K562 (cell line): ENCODE measurements at regions not wholly inside any gene's neighbourhood (a gene's known extent, or its start where the extent isn't known, plus 50 kb on each side); places are given as distances from the start of the nearest gene placed in this dataset.

Experiments
- ATAC-seq: fragments of 200-7000 bp; cut with Tn5 transposase; 3 replicates; pipeline ENCODE4 v1.9.1; 2020; ENCODE audit warnings: moderate library complexity
- BruUV-seq: library from RNA; stranded (reverse); fragments of 400-500 nt; replicated peaks from 2 replicates; lab custom pipeline; 2021; lab: Mats Ljungman, UMichigan
- CTCF ChIA-PET: fragments of 300-600 bp; formaldehyde crosslinking; extraction: SDS; loops from one replicate; lab custom pipeline; 2021; ENCODE audit warnings: low intra/inter-chr PET ratio; lab: Yijun Ruan, JAX
- POLR2A ChIA-PET: fragments of 300-600, 350-650 bp; sonication (Branson Sonifier 250); formaldehyde crosslinking; extraction: SDS; loops from one replicate; lab custom pipeline; 2021; ENCODE audit warnings: antibody characterized with exemption, inconsistent platforms; lab: Yijun Ruan, JAX
- DNase-seq, 4 experiments: peaks; one replicate each; pipeline versions ENCODE4 v3.0.0 to v3.0.0-alpha.2; 2011 to 2018; ENCODE audit warnings: low spot score in 3 of 4, mixed read lengths in 3 of 4; ENCODE audit errors: extremely low read depth in 1 of 4
- FAIRE-seq: peaks from 2 replicates; lab custom pipeline; 2011; peaks lifted over from hg19 to GRCh38; lab: Jason Lieb, UNC
- H2AFZ ChIP-seq: 2 replicates; pipeline ENCODE4 v1.6.0; 2011; ENCODE audit warnings: low read depth, low read length, control low read depth, inconsistent platforms
- H3K27ac ChIP-seq: fragments of 200-600 bp; 3 replicates; pipeline ENCODE4 v1.8.0; 2011; ENCODE audit warnings: low read depth, mild to moderate bottlenecking, control low read depth, inconsistent platforms, low read length, moderate library complexity, mixed read lengths; ENCODE audit errors: extremely low read depth
- H3K27me3 ChIP-seq, 2 experiments: fragments of 300-600 bp in 1 of 2; 2 replicates in 1 of 2; 3 replicates in 1 of 2; pipeline versions ENCODE4 v1.6.0 to v1.8.0; 2011; ENCODE audit warnings: inconsistent platforms in 2 of 2, low read length in 2 of 2, mild to moderate bottlenecking in 1 of 2, mixed read lengths in 1 of 2, moderate library complexity in 1 of 2; ENCODE audit not compliant: control insufficient read depth in 2 of 2, insufficient read depth in 2 of 2
- H3K36me3 ChIP-seq: fragments of 300-600 bp; 3 replicates; pipeline ENCODE4 v1.8.0; 2011; ENCODE audit warnings: mild to moderate bottlenecking, low read length, inconsistent platforms; ENCODE audit not compliant: control insufficient read depth, insufficient read depth
- H3K4me1 ChIP-seq, 2 experiments: fragments of 200-600 bp in 1 of 2; replicated peaks in 1 of 2; 2 replicates in 1 of 2; 3 replicates in 1 of 2; pipeline versions ENCODE4 v1.5.1 to v1.8.0; 2011; ENCODE audit warnings: inconsistent platforms in 2 of 2, low read length in 2 of 2, mild to moderate bottlenecking in 1 of 2, mixed read lengths in 1 of 2, moderate library complexity in 1 of 2; ENCODE audit not compliant: control insufficient read depth in 2 of 2, insufficient read depth in 2 of 2
- H3K4me2 ChIP-seq: 2 replicates; pipeline ENCODE4 v1.6.1; 2011; ENCODE audit warnings: low read length, control low read depth, inconsistent platforms, mixed read lengths; ENCODE audit not compliant: insufficient read depth
- H3K4me3 ChIP-seq: fragments of 200-600 bp; sonication (generic), shearing (Covaris generic); 2 replicates; pipeline ENCODE4 v1.5.1; 2016; ENCODE audit warnings: control low read depth, inconsistent platforms
- H3K79me2 ChIP-seq: fragments of 200-600 bp; 3 replicates; pipeline ENCODE4 v1.8.0; 2011; ENCODE audit warnings: low read length, inconsistent platforms; ENCODE audit not compliant: control insufficient read depth, insufficient read depth
- H3K9ac ChIP-seq, 2 experiments: 2 replicates each; pipeline versions ENCODE4 v1.6.0 to v1.6.1; 2011; ENCODE audit warnings: low read depth in 2 of 2, low read length in 2 of 2, control low read depth in 1 of 2, inconsistent platforms in 1 of 2, mild to moderate bottlenecking in 1 of 2, mixed read lengths in 1 of 2; ENCODE audit not compliant: insufficient read depth in 1 of 2
- H3K9me1 ChIP-seq: one replicate; pipeline ENCODE4 v1.6.0; 2011; ENCODE audit warnings: inconsistent platforms, mild to moderate bottlenecking, low read length, moderate library complexity; ENCODE audit not compliant: control insufficient read depth, insufficient read depth
- H3K9me3 ChIP-seq: replicated peaks from 2 replicates; pipeline ENCODE4 v1.5.1; 2011; ENCODE audit warnings: low read depth, low read length, inconsistent platforms; ENCODE audit not compliant: control insufficient read depth, insufficient read depth
- H4K20me1 ChIP-seq: replicated peaks from 2 replicates; pipeline ENCODE4 v1.6.1; 2011; ENCODE audit warnings: low read length, inconsistent platforms, mixed read lengths; ENCODE audit not compliant: control insufficient read depth, insufficient read depth
- ARHGAP35 ChIP-seq: fragments of 450-650 bp; IDR thresholded peaks from 2 replicates; pipeline ENCODE4 v1.6.1; 2018; ENCODE audit not compliant: partially characterized antibody
- CEBPG ChIP-seq, 3 experiments: fragments of 200-800 bp in 1 of 3; sonication (Bioruptor generic) in 1 of 3; sonication (generic) in 1 of 3; formaldehyde crosslinking in 1 of 3; IDR thresholded peaks in 2 of 3; conservative IDR thresholded peaks in 1 of 3; 2 replicates each; pipeline versions ENCODE4 v1.6.1 to v1.8.0; 2016 to 2022; ENCODE audit warnings: missing compliant biosample characterization in 2 of 3, missing genetic modification characterization in 2 of 3, mild to moderate bottlenecking in 1 of 3, missing genetic modification reagents in 1 of 3
- DMBX1 ChIP-seq: fragments of 250-450 bp; sonication (Bioruptor Pico); IDR thresholded peaks from 2 replicates; pipeline ENCODE4 v1.8.0; 2022; ENCODE audit warnings: inconsistent platforms, mild to moderate bottlenecking, moderate library complexity, borderline replicate concordance
- GTF2A2 ChIP-seq: IDR thresholded peaks from 2 replicates; pipeline ENCODE4 v1.6.1; 2016; ENCODE audit warnings: mild to moderate bottlenecking, missing genetic modification characterization, missing compliant biosample characterization
- SRSF1 ChIP-seq: fragments of 200-400 bp; formaldehyde crosslinking; IDR thresholded peaks from 2 replicates; pipeline ENCODE4 v1.6.1; 2017; ENCODE audit warnings: mild to moderate bottlenecking, low read depth, low read length, moderate library complexity
- SRSF3 ChIP-seq: fragments of 200-400 bp; formaldehyde crosslinking; IDR thresholded peaks from 2 replicates; pipeline ENCODE4 v1.6.1; 2016; ENCODE audit warnings: mild to moderate bottlenecking, low read length, moderate library complexity; ENCODE audit not compliant: insufficient read depth
- SRSF9 ChIP-seq: fragments of 200-400 bp; formaldehyde crosslinking; IDR thresholded peaks from 2 replicates; pipeline ENCODE4 v1.6.1; 2017; ENCODE audit warnings: low read depth, low read length, borderline replicate concordance
- TRIM24 ChIP-seq, 2 experiments: fragments of 450-650 bp; IDR thresholded peaks; 2 replicates each; pipeline ENCODE4 v1.6.1; 2016
- WGBS: fragments of 100-300 bp; shearing (Covaris generic); methylation state at CpG from one replicate; pipeline ENCODE4 v1.1.6; 2016; ENCODE audit warnings: low coverage, mixed read lengths; ENCODE audit not compliant: insufficient coverage; ENCODE audit errors: missing lambda C conversion rate; 5-methylcytosine and 5-hydroxymethylcytosine counted together
- in situ Hi-C: fragments of 300-500 bp; cut with MboI; formaldehyde crosslinking; loops from 4 replicates; pipeline ENCODE4 v1.15.0; 2018; ENCODE audit warnings: inconsistent platforms, mixed read lengths
- intact Hi-C: fragments of 100-400 bp; cut with micrococcal nuclease; formaldehyde crosslinking; loops from 2 replicates; pipeline ENCODE4 v1.14.2; 2022
- TF ChIP-seq, protein P1 (sequence below): sonication (generic); formaldehyde crosslinking; IDR thresholded peaks from 2 replicates; pipeline ENCODE4 v1.9.0; 2022; ENCODE audit warnings: mild to moderate bottlenecking, missing genetic modification reagents
- TF ChIP-seq, protein P2 (sequence below), 2 experiments: fragments of 450-650 bp; formaldehyde crosslinking in 1 of 2; IDR thresholded peaks; 2 replicates each; pipeline versions ENCODE4 v1.4.0 to v1.6.1; 2014 to 2020; ENCODE audit warnings: mild to moderate bottlenecking in 2 of 2, borderline replicate concordance in 1 of 2, low read depth in 1 of 2
- TF ChIP-seq, protein P3 (sequence below): fragments of 450-650 bp; conservative IDR thresholded peaks from 2 replicates; pipeline ENCODE4 v1.6.1; 2016; ENCODE audit warnings: missing genetic modification characterization, low read depth, mild to moderate bottlenecking, missing compliant biosample characterization, moderate library complexity
- TF ChIP-seq, protein P4 (sequence below), 2 experiments: fragments of 450-650 bp in 1 of 2; sonication (generic) in 1 of 2; formaldehyde crosslinking; conservative IDR thresholded peaks; 2 replicates each; pipeline versions ENCODE4 v1.4.0 to v1.8.1; 2020 to 2022; ENCODE audit warnings: mild to moderate bottlenecking in 1 of 2, missing genetic modification reagents in 1 of 2

DNA sequence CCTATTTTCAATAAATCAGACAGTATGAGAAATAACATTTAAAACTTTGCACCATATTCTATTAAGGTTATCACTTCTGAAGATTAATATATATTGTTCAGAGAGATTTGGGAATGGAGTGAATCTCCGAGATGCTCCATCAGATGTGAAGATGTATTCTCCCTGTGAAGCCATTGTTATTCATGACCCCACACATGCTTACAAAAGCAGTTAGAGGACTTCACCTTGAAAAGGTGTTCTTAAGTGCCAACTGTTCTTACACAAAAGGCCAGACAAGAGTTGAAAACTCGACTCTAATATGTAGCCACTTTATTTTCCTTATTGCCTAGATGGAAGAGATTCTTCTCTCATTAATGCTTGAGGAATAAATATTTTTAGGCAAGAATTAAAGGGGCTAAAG lies 54.3 kb upstream of the NEIL3 start:
- Histone ChIP-seq H3K9ac (no peak overlapping the region), H3K4me3 (no peak overlapping the region), H4K20me1 (no peaks in the 10 kb centered on the region; the same call in 1 of the 2 replicates), H3K4me2 (no peak overlapping the region), H3K36me3 (no peaks in the 10 kb centered on the region), H3K9me3 (no peaks in the 10 kb centered on the region), H3K27ac (no peak overlapping the region), H2AFZ (no peak overlapping the region), H3K4me1 (no peaks in the 10 kb centered on the region), H3K79me2 (no peaks in the 10 kb centered on the region), H3K27me3 (no peaks in the 10 kb centered on the region), H3K9me1 (no peaks in the 10 kb centered on the region)
- ChIA-PET CTCF (no interaction called here), POLR2A (no interaction called here)
- FAIRE-seq (no peak), DNase-seq (no peak), ATAC-seq (no peak)
- BruUV-seq: no TSS peak
- in situ Hi-C loops (no loop called here), intact Hi-C loops (loop anchor here (10.0 kb wide), 1 partner anchor 189 kb away; the partner anchor contains the start of gene AGA)
- WGBS: 6% methylated on average over 2 of the region's 2 CpGs
- no peak for TF ChIP-seq DMBX1
- TF ChIP-seq, protein P1, sequence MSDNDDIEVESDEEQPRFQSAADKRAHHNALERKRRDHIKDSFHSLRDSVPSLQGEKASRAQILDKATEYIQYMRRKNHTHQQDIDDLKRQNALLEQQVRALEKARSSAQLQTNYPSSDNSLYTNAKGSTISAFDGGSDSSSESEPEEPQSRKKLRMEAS (CRISPR knock-in tag): no peak
- TF ChIP-seq CEBPG (CRISPR knock-in tag; IDR thresholded peaks at IDR 0.05): no peak
- TF ChIP-seq CEBPG (tag; conservative IDR thresholded peaks at IDR 0.05 in 1 of 2, IDR thresholded peaks at IDR 0.05 in 1 of 2): no peak
- no peak for TF ChIP-seq TRIM24 (IDR thresholded peaks at IDR 0.05)
- no peak for TF ChIP-seq SRSF3
- TF ChIP-seq, protein P2, sequence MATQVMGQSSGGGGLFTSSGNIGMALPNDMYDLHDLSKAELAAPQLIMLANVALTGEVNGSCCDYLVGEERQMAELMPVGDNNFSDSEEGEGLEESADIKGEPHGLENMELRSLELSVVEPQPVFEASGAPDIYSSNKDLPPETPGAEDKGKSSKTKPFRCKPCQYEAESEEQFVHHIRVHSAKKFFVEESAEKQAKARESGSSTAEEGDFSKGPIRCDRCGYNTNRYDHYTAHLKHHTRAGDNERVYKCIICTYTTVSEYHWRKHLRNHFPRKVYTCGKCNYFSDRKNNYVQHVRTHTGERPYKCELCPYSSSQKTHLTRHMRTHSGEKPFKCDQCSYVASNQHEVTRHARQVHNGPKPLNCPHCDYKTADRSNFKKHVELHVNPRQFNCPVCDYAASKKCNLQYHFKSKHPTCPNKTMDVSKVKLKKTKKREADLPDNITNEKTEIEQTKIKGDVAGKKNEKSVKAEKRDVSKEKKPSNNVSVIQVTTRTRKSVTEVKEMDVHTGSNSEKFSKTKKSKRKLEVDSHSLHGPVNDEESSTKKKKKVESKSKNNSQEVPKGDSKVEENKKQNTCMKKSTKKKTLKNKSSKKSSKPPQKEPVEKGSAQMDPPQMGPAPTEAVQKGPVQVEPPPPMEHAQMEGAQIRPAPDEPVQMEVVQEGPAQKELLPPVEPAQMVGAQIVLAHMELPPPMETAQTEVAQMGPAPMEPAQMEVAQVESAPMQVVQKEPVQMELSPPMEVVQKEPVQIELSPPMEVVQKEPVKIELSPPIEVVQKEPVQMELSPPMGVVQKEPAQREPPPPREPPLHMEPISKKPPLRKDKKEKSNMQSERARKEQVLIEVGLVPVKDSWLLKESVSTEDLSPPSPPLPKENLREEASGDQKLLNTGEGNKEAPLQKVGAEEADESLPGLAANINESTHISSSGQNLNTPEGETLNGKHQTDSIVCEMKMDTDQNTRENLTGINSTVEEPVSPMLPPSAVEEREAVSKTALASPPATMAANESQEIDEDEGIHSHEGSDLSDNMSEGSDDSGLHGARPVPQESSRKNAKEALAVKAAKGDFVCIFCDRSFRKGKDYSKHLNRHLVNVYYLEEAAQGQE (IDR thresholded peaks at IDR 0.05; ENCODE audit: borderline replicate concordance): no peak
- TF ChIP-seq, protein P2 (CRISPR knock-in tag; IDR thresholded peaks at IDR 0.05; ENCODE audit: low read depth): no peak
- TF ChIP-seq, protein P3, sequence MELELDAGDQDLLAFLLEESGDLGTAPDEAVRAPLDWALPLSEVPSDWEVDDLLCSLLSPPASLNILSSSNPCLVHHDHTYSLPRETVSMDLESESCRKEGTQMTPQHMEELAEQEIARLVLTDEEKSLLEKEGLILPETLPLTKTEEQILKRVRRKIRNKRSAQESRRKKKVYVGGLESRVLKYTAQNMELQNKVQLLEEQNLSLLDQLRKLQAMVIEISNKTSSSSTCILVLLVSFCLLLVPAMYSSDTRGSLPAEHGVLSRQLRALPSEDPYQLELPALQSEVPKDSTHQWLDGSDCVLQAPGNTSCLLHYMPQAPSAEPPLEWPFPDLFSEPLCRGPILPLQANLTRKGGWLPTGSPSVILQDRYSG: no peak
- TF ChIP-seq SRSF9: no peak
- TF ChIP-seq, protein P4, sequence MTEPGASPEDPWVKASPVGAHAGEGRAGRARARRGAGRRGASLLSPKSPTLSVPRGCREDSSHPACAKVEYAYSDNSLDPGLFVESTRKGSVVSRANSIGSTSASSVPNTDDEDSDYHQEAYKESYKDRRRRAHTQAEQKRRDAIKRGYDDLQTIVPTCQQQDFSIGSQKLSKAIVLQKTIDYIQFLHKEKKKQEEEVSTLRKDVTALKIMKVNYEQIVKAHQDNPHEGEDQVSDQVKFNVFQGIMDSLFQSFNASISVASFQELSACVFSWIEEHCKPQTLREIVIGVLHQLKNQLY (CRISPR knock-in tag; conservative IDR thresholded peaks at IDR 0.05): no peak
- TF ChIP-seq GTF2A2 (tag): no peak
- TF ChIP-seq SRSF1: no peak
- no peak for TF ChIP-seq ARHGAP35
